Osteoblast (primary cell): ENCODE measurements at regions not wholly inside any gene's neighbourhood (a gene's known extent, or its start where the extent isn't known, plus 50 kb on each side); places are given as distances from the start of the nearest gene placed in this dataset.

Experiments
- DNase-seq: peaks from one replicate; pipeline ENCODE4 v3.0.0; 2011; ENCODE audit warnings: low spot score, mixed read lengths; ENCODE audit not compliant: insufficient read length; ENCODE audit errors: missing footprints
- H2AFZ ChIP-seq: 2 replicates; pipeline ENCODE4 v1.6.0; 2011; ENCODE audit warnings: mild to moderate bottlenecking, low read length
- H3K27ac ChIP-seq: 2 replicates; pipeline ENCODE4 v1.5.1; 2011; ENCODE audit warnings: mild to moderate bottlenecking, low read depth, low read length, moderate library complexity
- H3K27me3 ChIP-seq: 2 replicates; pipeline ENCODE4 v1.6.0; 2012; ENCODE audit warnings: mild to moderate bottlenecking, control low read depth, inconsistent platforms, low read length, moderate library complexity; ENCODE audit not compliant: insufficient read depth
- H3K36me3 ChIP-seq: 2 replicates; pipeline ENCODE4 v1.5.1; 2011; ENCODE audit warnings: mild to moderate bottlenecking, low read length, control low read depth, moderate library complexity; ENCODE audit not compliant: insufficient read depth
- H3K4me1 ChIP-seq: 2 replicates; pipeline ENCODE4 v1.5.1; 2011; ENCODE audit warnings: mild to moderate bottlenecking, low read length, control low read depth, moderate library complexity; ENCODE audit not compliant: insufficient read depth
- H3K4me2 ChIP-seq: 2 replicates; pipeline ENCODE4 v1.6.0; 2011; ENCODE audit warnings: mild to moderate bottlenecking, low read length; ENCODE audit not compliant: insufficient read depth
- H3K4me3 ChIP-seq: fragments of 200-600 bp; sonication (generic); 3 replicates; pipeline ENCODE4 v1.5.1; 2012; ENCODE audit warnings: mild to moderate bottlenecking, low read length, inconsistent platforms; ENCODE audit not compliant: insufficient read depth
- H3K79me2 ChIP-seq: 2 replicates; pipeline ENCODE4 v1.6.0; 2012; ENCODE audit warnings: mild to moderate bottlenecking, low read length, control low read depth, inconsistent platforms; ENCODE audit not compliant: insufficient read depth
- H3K9me3 ChIP-seq: 2 replicates; pipeline ENCODE4 v1.5.1; 2011; ENCODE audit warnings: low read depth, low read length, control low read depth
- H4K20me1 ChIP-seq: 2 replicates; pipeline ENCODE4 v1.6.0; 2012; ENCODE audit warnings: mild to moderate bottlenecking, low read length, control low read depth; ENCODE audit not compliant: insufficient read depth
- CTCF ChIP-seq: IDR thresholded peaks from 2 replicates; pipeline ENCODE4 v1.5.1; 2011; ENCODE audit warnings: mild to moderate bottlenecking, low read depth, low read length, moderate library complexity; ENCODE audit errors: extremely low read depth

DNA sequence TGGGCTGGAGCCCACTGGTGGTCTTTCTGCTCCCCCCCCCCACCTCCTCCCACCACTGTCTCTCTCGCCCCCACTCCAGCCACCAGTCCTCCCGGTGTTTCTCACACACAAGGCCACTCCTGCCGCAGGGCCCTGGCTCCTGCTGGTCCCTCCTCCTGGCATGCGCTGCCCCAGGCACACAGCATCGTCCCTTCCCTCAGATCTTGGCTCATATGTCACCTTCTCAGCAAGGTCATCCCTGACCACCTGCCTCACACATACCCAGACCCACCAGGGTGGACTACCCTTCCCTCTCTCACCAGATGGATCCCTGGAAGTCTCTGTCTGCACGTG lies 101.5 kb upstream of the IQSEC1 start:
- no peak for TF ChIP-seq CTCF

DNA sequence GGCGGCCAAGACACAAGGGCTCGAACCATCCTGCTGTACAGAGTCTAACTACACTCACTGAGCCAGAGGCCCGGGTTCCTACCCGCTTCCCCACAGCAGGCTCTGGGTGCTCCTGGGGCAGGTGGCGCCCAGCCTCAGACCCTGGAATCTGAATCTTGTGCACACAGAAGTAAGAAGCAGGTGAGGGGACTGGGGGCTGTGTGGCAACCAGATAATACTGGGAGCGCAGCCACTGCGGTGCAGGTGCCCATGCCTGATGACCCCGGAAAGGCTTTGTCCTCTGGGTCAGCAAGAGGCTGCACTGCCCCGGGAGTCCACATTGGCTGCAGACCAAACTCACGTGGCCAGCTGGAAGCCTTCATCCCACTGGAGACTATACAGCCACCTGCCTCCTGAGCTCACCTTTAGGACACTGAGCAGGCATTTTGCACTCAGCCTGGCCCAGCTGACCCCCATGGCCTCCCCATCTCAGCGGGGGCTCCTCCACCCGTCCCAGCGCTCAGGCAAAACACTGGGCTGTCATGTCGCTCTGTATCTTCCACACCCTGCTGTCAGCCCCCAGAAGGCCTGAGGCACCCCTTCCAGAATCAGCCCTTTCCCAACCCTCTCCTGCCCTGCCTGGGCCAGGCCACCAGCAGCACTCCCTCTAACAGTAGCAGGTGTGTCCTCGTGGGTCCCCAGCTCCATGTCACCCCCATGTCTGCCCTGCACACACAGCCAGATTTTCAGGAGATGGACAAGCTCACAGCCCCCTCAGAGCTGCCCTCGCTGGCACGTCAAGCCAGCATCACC lies 101.0 kb upstream of the IQSEC1 start:
- peak; percentile 72 for DNase-seq
- Histone ChIP-seq H3K79me2 (no peaks in the 10 kb centered on the region), H3K27me3 (no peaks in the 10 kb centered on the region), H3K36me3 (no peaks in the 10 kb centered on the region), H3K27ac (no peak overlapping the region), H2AFZ (no peak overlapping the region), H3K9me3 (peaks cover 4% of the 10 kb centered on the region), H3K4me3 (no peak overlapping the region), H3K4me1 (no peaks in the 10 kb centered on the region), H3K4me2 (no peak overlapping the region), H4K20me1 (no peaks in the 10 kb centered on the region)
- no peak for TF ChIP-seq CTCF

More for the DNA sequence above, 101.5 kb upstream of the IQSEC1 start:
- H3K4me2 ChIP-seq = no peak overlapping the region
- H3K27ac ChIP-seq = no peak overlapping the region
- no peaks in the 10 kb centered on the region for H4K20me1 ChIP-seq
- no peaks in the 10 kb centered on the region for H3K36me3 ChIP-seq
- DNase-seq = peak; percentile 63
- H3K79me2 ChIP-seq = no peaks in the 10 kb centered on the region
- H2AFZ ChIP-seq = no peak overlapping the region
- no peak overlapping the region for H3K4me3 ChIP-seq
- peaks cover 4% of the 10 kb centered on the region for H3K9me3 ChIP-seq
- H3K4me1 ChIP-seq = no peaks in the 10 kb centered on the region
- no peaks in the 10 kb centered on the region for H3K27me3 ChIP-seq

- Histone ChIP-seq H3K27me3 (no peaks in the 10 kb centered on the region), H3K79me2 (no peaks in the 10 kb centered on the region), H3K4me3 (no peak overlapping the region), H2AFZ (no peak overlapping the region), H3K4me1 (no peaks in the 10 kb centered on the region), H3K36me3 (no peaks in the 10 kb centered on the region), H3K27ac (no peak overlapping the region), H4K20me1 (no peaks in the 10 kb centered on the region), H3K9me3 (no peaks in the 10 kb centered on the region), H3K4me2 (no peak overlapping the region)
- peak; percentile 34 for DNase-seq
- TF ChIP-seq CTCF = no peak
Measured at GRCh38 chr3:13173186-13173585, 100.0 kb upstream of the IQSEC1 start.

DNA sequence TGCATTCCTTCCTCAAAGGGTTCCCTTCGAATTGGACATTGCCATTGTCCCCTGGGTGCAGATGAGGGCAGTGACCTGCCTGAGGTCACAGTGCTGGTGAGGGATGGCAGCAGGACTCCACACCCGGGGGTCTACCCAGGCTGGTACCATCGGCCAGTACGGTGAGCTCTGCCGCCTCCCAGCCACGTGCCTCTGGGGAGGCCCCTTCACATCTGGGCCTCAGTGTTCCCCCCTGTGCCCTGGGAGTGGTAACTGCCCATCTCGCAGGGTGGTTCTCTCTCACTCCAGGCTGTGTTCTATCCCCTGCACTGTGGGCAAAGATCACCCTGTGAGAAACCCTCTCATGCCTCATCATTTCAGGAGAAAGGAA lies 99.4 kb upstream of the IQSEC1 start:
- DNase-seq = peak; percentile 52
- Histone ChIP-seq H2AFZ (no peak overlapping the region), H3K27me3 (no peaks in the 10 kb centered on the region), H3K4me2 (no peak overlapping the region), H3K9me3 (no peaks in the 10 kb centered on the region), H4K20me1 (no peaks in the 10 kb centered on the region), H3K79me2 (no peaks in the 10 kb centered on the region), H3K27ac (no peak overlapping the region), H3K4me1 (no peaks in the 10 kb centered on the region), H3K36me3 (no peaks in the 10 kb centered on the region), H3K4me3 (no peak overlapping the region)
- no peak for TF ChIP-seq CTCF
